ENCODE measurements at regions not wholly inside any gene's neighbourhood (a gene's known extent, or its start where the extent isn't known, plus 50 kb on each side); places are given as distances from the start of the nearest gene placed in this dataset.

DNA sequence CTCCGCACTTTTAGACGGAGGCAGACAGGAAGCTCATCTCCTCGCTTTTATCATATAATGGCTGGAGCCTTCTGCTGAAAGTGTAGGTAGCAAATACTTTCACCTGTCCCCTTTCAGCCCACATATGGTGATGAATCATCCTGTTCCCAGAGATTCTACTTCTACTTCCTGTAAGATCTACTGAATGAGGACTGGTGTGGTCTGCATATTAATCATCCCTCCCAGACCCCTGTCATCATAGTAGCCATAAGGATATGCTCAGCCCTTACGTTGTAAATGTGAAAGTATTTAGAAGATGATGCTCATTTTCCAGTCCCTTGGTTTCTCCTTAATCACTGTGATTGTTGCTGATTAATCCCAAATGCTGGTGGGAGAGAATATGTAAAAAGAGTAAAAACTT, 268.2 kb upstream of the GRIP1 start:
- Histone ChIP-seq H3K27ac (no peak overlapping the region), H3K4me2 (ENCODE audit: low read length) (no peak overlapping the region), H2AFZ (no peak overlapping the region), H3K27me3 (ENCODE audit: control insufficient read depth, insufficient read depth, low read length) (no peaks in the 10 kb centered on the region), H3K9me3 (ENCODE audit: control insufficient read depth, low read length) (no peaks in the 10 kb centered on the region), H3K4me3 (ENCODE audit: low read depth, low read length) (no peak overlapping the region), H3K4me1 (peaks cover 6% of the 10 kb centered on the region), H3K36me3 (ENCODE audit: control insufficient read depth, insufficient read depth, low read length) (no peaks in the 10 kb centered on the region), H3K79me2 (peaks cover 17% of the 10 kb centered on the region), H3K9ac (no peak overlapping the region)
- TF ChIP-seq, protein P1, sequence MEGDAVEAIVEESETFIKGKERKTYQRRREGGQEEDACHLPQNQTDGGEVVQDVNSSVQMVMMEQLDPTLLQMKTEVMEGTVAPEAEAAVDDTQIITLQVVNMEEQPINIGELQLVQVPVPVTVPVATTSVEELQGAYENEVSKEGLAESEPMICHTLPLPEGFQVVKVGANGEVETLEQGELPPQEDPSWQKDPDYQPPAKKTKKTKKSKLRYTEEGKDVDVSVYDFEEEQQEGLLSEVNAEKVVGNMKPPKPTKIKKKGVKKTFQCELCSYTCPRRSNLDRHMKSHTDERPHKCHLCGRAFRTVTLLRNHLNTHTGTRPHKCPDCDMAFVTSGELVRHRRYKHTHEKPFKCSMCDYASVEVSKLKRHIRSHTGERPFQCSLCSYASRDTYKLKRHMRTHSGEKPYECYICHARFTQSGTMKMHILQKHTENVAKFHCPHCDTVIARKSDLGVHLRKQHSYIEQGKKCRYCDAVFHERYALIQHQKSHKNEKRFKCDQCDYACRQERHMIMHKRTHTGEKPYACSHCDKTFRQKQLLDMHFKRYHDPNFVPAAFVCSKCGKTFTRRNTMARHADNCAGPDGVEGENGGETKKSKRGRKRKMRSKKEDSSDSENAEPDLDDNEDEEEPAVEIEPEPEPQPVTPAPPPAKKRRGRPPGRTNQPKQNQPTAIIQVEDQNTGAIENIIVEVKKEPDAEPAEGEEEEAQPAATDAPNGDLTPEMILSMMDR (IDR thresholded peaks at IDR 0.05), result no peak

GRCh38 chr12:66952668-66953067, 273.8 kb upstream of the GRIP1 start:
- no peak overlapping the region for H3K4me3 ChIP-seq (ENCODE audit: low read depth, low read length)
- H3K79me2 ChIP-seq, result peaks cover 4% of the 10 kb centered on the region
- peaks cover 6% of the 10 kb centered on the region for H3K4me1 ChIP-seq
- H3K4me2 ChIP-seq (ENCODE audit: low read length), result no peak overlapping the region
- H3K36me3 ChIP-seq (ENCODE audit: control insufficient read depth, insufficient read depth, low read length), result no peaks in the 10 kb centered on the region
- TF ChIP-seq, protein P1 (IDR thresholded peaks at IDR 0.05), result no peak
- no peak overlapping the region for H3K27ac ChIP-seq
- H2AFZ ChIP-seq, result no peak overlapping the region
- H3K9me3 ChIP-seq (ENCODE audit: control insufficient read depth, low read length), result no peaks in the 10 kb centered on the region
- H3K27me3 ChIP-seq (ENCODE audit: control insufficient read depth, insufficient read depth, low read length), result no peaks in the 10 kb centered on the region
- no peak overlapping the region for H3K9ac ChIP-seq

DNA sequence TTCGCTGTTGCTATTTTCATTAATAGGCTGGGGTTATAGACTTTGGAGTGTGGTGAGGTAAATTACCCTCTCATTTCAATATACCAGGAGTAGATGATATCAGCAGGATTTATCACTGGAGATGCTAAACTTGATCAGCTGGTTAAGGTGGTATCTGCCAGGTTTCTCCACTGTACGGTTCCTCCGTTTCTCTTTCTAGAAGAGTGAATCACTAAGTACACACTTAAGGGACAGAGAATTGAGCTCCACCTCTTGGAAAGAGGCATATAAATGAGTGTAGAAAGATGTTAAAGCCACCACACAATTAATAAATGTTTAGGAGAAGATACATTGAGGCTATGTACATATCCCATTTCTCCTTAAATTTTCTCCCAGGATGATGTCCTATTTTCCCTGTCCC, 277.4 kb upstream of the GRIP1 start:
- Histone ChIP-seq H3K79me2 (peaks cover 15% of the 10 kb centered on the region), H3K27me3 (ENCODE audit: control insufficient read depth, insufficient read depth, low read length) (no peaks in the 10 kb centered on the region), H2AFZ (no peak overlapping the region), H3K27ac (no peak overlapping the region), H3K4me1 (peaks cover 8% of the 10 kb centered on the region), H3K9ac (no peak overlapping the region), H3K4me2 (ENCODE audit: low read length) (no peak overlapping the region), H3K36me3 (ENCODE audit: control insufficient read depth, insufficient read depth, low read length) (no peaks in the 10 kb centered on the region), H3K4me3 (ENCODE audit: low read depth, low read length) (no peak overlapping the region), H3K9me3 (ENCODE audit: control insufficient read depth, low read length) (no peaks in the 10 kb centered on the region)
- TF ChIP-seq, protein P1 (IDR thresholded peaks at IDR 0.05), result no peak

DNA sequence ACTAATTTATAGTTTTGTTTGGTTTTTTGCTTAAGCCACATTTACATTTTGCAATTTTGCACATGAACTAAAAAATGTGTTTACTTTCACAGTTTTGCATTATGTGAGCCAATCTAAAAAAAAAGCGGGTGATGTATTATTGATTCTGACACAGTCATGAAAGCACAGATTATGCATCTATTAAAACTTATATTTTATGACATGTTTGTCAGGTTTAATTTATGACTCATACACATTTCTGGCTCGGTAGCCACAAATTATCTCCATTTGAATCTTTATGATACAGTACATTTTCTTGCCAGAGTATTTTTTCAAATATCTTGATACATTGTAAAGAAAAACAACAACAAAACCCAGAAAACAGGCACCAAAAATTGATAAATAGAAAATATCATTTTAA, 280.4 kb upstream of the GRIP1 start:
- Histone ChIP-seq H3K36me3 (ENCODE audit: control insufficient read depth, insufficient read depth, low read length) (no peaks in the 10 kb centered on the region), H3K4me3 (ENCODE audit: low read depth, low read length) (no peak overlapping the region), H3K9me3 (ENCODE audit: control insufficient read depth, low read length) (peaks cover 3% of the 10 kb centered on the region), H2AFZ (no peak overlapping the region), H3K9ac (no peak overlapping the region), H3K79me2 (peaks cover 15% of the 10 kb centered on the region), H3K4me1 (peaks cover 6% of the 10 kb centered on the region), H3K27ac (no peak overlapping the region), H3K27me3 (ENCODE audit: control insufficient read depth, insufficient read depth, low read length) (no peaks in the 10 kb centered on the region), H3K4me2 (ENCODE audit: low read length) (no peak overlapping the region)
- TF ChIP-seq, protein P1 (IDR thresholded peaks at IDR 0.05), result no peak

- Histone ChIP-seq H3K27ac (no peak overlapping the region), H2AFZ (no peak overlapping the region), H3K36me3 (ENCODE audit: control insufficient read depth, insufficient read depth, low read length) (no peaks in the 10 kb centered on the region), H3K27me3 (ENCODE audit: control insufficient read depth, insufficient read depth, low read length) (no peaks in the 10 kb centered on the region), H3K9me3 (ENCODE audit: control insufficient read depth, low read length) (peaks cover 3% of the 10 kb centered on the region), H3K9ac (no peak overlapping the region), H3K4me2 (ENCODE audit: low read length) (no peak overlapping the region), H3K4me3 (ENCODE audit: low read depth, low read length) (no peak overlapping the region), H3K4me1 (peaks cover 6% of the 10 kb centered on the region), H3K79me2 (peaks cover 15% of the 10 kb centered on the region)
- TF ChIP-seq, protein P1 (IDR thresholded peaks at IDR 0.05), result no peak
Measured at GRCh38 chr12:66960006-66960405, 281.1 kb upstream of the GRIP1 start.

All from parathyroid adenoma (tissue), 2 donors.